Fibroblast of peridontal ligament (primary cell): ENCODE measurements at regions not wholly inside any gene's neighbourhood (a gene's known extent, or its start where the extent isn't known, plus 50 kb on each side); places are given as distances from the start of the nearest gene placed in this dataset.
"Not testable (repeated sequence)": the region's sequence is repeated elsewhere in the genome, so short reads cannot be mapped to it uniquely, and the experiment has no call there.

Experiments
- DNase-seq: peaks from one replicate; pipeline ENCODE4 v3.0.0-alpha.2; 2010; ENCODE audit errors: extremely low read depth

DNA sequence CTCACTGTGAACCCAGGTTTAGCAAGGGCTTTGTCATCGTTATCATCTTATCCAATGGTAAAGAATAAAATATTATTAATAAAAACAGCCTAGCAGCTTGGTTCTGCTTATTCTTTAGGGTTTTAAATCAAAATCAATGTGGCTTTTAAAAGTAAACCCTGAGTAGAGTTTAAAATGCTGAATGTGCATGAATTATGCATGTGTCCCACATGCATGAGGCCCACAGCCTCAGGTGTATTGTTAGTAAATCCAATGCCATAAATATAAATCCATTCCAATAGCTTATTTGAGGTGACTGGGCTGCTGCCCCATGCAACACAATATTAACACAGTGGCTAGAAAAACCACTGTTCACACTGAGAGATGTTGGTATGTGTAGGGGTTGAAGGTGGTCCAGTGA lies 254.1 kb downstream of the HNMT start:
- no peak for DNase-seq

DNA sequence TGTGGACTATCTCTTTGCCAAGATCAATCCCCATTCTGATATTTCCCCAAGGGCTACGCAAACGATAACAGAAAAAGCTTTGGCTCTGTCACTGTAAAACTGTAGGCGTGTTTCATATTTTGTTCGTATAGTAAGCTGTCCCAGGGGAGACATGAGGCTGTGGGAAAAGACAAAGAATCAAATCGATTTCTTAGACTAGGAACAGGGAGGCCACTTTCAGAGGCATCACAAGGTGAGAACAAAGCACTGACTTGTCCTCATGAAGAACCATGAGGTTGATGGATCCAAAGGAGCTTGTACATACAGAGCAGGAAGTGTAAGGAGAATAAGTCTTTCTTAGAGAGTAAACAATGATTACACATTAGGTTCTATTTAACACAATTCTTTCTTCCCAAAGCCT lies 255.7 kb downstream of the HNMT start:
- no peak for DNase-seq

DNA sequence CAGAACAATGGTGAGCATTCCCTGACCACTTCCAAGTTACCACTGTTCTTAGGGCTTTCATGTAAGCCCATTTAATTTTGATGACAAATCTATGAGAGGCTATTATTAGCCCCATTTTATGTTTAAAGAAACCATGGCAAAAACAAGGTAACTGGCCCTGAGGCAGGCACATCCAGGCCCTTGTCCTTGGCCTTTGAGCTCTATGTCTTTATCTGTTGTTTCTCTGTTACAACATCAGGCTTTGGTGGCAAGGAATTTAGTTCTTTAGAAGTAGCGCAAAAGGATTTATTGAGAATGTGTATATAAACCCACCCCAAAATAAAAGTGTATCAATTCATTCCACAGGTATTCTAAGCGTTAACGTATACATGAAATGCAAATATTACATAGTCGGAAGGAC lies 257.1 kb downstream of the HNMT start:
- no peak for DNase-seq

DNA sequence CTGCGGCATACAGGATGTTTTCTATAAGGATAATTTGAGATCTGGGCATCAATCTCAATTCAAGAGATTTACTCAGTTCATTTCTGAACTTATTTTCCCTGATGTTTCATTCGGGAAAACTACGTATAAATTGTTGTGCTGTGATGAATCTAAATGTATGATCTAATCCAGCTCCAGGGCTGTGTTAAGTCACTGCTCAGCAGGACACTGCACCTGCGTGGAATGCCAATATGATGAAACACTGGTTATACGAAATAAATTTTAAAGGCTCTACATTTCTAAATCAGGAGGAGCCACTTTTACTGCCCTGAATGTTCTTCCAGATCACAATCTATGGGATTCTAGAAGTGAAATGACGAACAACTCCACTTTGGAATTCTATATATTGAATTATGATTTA lies 259.0 kb downstream of the HNMT start:
- DNase-seq, result no peak

DNA sequence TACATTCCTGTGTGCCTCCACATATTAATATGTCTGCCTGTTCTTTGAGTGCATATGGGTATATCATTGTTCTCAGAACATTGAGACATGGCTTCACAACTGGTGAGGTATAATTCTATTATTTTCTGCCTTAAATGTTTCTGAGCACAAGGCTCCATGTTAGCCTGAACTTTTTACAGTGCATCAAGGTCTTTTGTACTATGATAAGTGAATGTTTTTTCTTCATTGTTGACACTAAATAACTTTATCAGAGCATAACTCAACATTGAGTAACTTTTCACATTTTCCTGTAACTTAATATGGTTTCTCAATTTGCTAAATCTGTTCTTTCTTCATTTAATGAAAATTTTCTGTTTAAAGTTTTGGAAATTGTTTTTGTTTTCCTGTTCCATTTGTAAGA lies 262.9 kb downstream of the HNMT start:
- DNase-seq, result no peak

DNA sequence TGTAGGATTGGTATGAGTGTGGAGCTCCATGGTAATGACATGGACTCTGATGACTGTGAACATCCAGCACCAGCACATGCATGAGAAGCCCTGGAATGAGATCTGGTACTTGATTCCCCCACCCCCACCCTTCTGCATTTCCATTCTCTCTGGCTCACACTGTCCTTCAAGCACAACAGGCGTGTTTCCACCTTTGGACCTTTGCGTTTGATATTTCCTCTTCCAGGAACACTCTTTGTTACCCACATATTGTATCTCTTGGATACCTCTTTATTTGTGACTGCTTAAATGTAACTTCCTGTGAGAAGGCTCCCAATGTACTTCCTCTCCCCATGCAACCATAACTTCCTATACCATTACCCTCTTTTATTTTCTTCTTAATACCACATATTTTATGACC lies 263.8 kb downstream of the HNMT start:
- no peak for DNase-seq

DNA sequence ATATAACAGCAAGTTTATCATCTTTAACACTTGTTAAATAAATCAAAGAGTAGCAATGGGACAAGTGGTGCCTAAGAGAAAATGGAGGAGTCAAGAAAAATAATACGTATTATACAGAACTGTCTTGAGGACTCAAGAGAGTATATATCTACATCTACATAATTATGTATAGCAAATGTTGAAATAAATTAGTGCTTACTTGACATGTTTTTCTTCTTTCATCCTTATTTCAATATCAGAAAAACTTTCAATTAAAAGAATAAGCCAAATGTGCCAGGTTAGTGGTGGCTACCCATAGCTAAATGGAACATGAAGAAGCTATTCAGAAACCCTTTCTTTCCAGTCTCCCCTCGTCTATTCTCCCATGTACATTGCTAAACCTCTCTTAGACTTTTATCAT lies 267.3 kb upstream of the SPOPL start:
- DNase-seq, result no peak

DNA sequence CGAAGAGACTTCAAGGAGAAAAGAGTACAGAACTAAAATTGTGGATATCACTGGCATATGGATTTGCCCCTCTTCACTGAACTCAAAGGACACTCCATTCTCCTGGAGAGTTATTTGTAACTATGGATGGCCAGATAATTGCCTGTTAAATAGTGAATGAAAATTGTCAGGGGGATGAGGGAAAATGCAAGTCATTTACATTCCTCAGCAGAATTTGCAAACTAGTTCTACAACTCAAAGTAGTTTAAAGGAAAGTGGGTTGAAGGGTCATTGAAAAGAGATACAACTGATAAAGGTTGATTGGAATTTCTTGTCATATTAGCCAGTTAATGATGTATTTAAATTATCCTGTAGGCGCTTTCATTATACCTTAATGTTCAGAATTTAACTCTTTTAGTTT lies 266.5 kb upstream of the SPOPL start:
- no peak for DNase-seq

DNA sequence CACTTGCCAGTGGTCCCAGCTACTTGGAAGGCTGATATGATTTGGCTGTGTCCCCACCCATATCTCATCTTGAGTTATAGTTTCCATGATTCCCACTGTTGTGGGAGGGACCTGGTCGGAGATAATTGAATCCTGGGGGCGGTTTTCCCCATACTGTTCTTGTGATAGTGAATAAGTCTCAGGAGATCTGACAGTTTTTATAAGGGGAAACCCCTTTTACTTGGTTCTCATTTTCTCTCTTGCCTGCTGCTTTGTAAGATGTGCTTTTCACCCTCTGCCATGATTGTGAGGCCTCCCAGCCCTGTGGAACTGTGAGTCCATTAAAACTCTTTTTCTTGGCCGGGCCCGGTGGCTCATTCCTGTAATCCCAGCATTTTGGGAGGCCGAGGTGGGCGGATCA lies 265.4 kb upstream of the SPOPL start:
- DNase-seq, result no peak

DNA sequence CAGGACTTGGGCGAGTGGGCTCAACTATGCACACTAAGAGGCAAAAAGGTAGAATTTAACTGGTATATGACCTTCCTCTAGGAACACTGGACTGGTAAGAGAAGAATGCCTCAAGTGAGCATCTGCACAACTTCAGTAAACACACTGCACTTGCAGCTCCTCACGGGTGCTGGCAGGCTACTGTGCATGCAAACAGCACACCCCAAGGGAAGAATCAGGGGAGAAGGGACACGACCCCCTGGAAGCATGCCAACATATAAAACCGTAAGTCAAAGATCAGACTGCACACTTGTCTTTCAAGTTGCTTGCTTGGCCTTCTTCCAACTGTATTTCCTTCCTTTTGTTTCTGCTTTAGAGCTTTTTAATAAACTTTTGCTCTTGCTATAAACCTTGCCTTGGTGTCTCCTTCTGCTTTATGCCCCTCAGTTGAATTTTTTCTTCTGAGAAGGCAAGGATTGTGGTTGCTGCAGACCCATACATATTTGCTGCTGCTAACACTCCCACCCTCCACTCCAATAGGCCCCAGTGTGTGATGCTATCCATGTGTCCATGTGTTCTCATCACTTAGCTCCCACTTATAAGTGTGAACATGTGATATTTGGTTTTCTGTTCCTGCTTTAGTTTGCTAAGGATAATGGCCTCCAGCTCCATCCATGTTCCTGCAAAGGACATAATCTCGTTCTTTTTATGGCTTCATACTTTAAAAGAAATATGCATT lies 263.7 kb upstream of the SPOPL start:
- no peak for DNase-seq

DNA sequence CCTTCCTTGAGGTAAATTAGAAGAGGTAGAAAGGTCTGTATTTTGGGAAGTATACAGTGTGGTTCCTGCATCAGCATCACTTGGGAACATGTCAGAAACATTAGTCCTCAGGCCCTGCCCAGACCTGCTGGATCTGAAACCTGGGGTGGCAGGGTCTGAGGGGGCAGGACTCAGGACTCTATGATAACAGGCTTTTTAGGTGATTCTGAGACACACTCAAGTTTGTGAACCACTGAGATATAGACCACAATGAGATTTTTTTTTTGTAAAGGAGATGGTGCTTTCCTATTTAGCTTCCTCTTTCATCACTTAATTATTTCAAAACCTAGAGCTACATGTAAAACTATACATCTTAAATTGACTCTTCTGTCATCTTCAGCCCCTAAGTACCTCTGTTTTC lies 262.7 kb upstream of the SPOPL start:
- no peak for DNase-seq

DNA sequence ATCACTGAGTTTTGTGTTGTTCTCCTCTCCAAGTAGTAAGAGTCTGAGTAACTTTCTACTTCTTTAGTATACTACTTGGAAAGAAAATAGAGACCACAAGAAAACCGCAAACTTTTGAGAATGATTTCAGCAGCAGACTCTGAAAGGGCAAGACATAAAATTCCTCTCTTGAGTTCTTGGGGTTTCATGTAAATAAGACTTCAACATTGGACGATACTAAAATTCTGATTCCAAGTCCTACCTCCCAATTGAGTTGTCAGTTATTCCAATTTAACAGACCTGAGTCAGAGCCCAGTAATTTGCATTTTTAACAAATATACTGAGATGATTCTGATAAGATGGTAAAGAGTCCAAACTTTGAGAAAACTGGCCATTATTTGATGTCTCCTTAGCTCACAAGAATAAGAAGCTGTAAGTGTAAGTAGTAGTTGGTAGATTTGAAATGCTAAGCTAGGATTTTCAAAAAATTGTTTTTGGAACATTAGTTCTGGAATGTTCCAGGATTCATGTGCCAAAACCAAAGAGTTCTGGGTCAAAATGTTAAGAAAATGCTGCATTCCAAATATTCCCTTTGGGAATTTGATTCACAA lies 261.6 kb upstream of the SPOPL start:
- DNase-seq, result peak; percentile 87

DNA sequence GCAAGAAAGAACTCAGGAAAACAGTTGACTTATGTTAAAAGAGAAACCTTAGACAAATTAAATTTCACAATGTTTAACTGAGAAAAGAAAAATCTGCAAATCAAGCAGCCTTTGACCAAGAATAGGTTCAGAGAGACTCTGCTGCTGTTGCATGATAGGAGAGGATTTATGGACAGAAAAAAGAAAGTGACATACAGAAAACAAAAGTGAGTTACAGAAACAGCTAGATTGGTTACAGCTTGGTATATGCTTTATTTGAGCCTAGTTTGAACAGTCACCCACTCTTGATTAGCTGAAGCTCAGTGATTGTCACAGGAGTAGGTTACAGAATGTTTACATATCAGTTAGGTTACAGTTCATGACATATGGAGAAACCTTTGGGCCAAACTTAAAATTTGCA lies 258.2 kb upstream of the SPOPL start:
- DNase-seq, result no peak

DNA sequence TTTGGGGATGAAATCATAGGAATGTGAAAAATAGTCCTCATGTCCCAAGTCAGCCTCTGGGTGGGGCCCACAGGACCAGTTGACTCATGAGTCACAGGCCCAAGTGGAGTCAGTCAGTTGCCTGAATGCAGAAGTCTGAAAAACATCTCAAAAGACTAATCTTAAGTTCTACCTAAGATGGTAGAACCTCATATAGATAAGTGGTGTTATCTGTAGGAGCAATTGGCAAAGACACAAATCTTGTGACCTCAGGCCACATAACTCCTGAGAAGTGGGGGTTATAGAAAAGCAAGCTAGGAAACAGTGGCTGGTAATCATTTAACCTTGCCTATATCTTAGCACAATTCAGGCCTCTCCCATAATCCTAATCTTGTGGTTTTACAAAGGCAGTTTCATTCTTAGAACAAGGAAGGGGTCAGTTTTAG lies 257.1 kb upstream of the SPOPL start:
- no peak for DNase-seq

DNA sequence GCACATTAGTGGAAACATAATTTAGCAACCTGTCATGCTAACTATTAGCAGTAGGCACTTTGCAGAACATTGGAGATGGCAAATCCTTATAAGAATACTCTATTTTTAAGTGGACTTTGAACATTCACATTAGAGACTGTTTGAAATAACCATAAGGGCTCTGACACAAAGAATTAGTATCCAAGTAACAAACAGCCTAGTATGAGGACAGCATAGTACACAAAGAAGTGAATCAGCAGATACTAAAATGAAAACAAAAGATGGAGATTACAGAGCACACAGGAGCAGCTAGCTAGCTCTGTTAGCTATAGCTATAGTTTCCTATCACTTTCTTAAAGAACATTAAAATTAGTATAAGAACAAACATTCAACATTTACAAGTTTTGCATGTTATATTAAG lies 256.3 kb upstream of the SPOPL start:
- DNase-seq, result no peak

DNA sequence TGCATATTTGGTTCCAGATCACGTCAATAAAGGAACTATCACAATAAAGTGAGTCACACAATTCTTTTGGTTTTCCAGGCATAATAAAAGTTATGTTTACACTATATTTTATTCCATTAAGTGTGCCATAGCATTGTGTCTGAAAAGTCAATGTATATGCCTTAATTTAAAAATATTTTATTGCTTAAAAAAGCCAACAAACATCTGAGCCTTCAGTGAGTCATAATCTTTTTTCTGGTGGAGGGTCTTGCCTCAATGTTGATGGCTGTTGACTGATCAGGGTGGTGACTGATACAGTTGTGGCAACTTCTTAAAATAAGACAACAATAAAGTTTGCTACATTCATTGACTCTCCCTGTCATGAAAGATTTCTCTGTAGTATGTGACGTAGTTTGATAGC lies 254.3 kb upstream of the SPOPL start:
- no peak for DNase-seq

DNA sequence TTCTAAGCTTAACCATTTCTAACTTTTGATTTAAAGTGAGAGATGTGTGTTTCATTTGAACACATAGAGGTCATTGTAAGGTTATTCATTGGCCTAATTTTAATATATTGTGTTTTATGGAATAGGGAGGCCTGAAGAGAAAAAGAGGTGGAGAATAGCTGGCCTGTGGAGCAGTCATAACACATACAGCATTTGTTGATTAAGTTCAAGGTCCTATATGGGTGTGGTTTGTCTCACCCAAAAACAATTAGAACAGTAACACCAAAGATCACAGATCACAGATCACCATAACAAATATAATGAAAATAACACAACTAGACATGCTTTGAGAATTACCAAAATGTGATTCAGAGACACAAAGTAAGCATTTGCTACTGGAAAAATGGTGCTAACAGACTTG lies 252.4 kb upstream of the SPOPL start:
- no peak for DNase-seq

DNA sequence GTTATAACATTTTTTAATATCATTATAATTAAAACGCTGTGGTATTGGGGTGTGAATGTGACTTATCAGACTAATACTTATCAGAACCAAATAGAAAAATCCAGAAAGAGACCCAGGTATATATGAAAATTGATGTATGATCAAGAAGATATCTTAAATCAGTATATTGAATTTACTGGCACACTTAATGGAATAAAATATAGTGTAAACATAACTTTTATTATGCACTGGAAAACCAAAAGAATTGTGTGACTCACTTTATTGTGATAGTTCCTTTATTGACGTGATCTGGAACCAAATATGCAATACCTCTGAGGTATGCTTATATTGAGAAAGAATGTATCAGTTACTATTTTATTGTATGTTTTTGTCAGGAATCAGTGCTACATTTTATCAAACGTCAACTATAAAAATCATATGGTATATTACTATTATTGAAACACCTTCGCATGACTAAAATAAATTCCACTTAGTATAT lies 250.7 kb upstream of the SPOPL start:
- DNase-seq, result not testable (repeated sequence)

DNA sequence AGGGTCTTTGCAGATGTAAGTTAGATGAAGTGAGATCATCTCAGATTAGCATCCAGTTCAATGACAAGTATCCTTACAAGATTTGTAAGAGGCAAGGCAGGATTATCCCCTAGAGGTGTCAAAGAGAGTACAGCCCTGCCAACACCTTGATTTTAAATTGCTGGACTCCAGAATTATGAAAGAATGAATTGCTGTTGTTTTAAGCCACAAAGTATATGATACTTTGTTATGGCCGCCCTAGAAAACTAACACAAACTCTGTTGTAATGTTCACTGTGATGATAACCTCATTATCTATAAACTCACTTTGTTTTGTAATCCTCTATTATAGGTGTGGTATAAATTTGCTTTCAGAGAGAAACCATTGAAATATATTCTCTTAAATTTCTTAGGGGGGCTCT lies 249.0 kb upstream of the SPOPL start:
- no peak for DNase-seq

DNA sequence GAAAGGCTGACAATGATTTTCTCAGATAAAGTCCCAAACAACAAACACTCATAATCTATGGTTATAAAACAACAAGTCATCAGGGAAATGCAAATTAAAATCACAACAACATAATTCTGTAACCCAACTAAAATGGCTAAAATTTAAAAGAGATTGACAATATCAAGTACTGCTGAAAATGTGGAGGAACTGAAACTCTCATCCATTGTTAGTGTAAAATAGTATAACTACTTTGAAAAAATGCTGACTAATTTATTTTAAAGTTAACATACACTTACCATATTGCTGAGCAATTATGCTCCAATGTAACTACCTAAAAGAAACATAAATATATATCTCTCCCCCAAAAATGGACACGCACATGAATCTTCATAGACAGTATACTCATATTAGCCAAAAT lies 245.9 kb upstream of the SPOPL start:
- no peak for DNase-seq

DNA sequence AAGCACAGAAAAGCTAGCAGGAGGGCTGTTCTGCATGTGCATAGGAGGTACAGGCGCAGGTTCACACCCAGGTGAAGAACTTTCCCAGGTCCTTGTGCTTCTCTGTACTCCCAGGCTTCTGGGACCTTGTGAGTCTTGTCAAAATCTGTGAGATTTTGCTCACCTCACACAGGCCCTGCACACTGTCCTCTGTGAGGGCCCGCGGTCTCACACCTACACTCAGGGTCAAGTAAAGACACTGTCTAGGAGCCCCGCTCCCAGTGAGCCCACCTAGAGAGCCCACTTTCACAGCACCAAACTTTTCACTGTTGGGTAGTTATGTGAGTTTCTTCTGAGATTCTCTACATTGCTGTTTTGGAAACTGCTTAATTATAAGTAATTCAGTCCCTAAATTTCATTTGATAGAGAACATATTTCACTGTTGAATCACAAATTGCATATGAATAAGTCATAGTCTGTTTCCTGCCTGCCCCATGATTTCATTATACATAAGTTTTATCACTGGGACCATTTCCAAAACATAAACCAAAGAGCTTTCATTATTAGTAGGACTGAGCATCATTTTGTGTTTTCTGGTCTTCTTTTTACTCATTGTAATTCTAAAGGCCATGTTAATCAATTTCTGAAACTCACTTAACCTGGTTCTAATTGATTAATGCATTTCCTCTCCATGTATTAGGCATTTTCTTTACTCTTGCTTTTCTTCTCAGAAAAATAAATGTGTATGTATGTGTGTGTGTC lies 234.2 kb upstream of the SPOPL start:
- DNase-seq, result peak; percentile 77

DNA sequence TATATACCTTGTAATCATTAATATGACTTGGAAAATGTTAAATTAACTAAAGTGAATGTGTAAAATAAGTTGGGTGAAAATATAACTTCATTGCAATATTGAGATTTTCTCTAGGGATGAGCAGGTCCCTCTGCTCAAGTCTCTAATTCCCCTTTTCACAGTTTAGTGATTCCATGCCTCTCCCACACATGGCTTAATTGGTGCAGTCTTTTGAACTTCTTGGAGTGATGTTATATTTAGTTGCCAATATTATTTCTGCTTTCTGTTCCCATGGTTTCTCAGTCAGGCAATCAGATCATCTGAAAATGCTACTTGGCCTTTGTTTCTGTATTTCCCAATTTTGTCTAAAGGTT lies 233.7 kb upstream of the SPOPL start:
- no peak for DNase-seq

DNA sequence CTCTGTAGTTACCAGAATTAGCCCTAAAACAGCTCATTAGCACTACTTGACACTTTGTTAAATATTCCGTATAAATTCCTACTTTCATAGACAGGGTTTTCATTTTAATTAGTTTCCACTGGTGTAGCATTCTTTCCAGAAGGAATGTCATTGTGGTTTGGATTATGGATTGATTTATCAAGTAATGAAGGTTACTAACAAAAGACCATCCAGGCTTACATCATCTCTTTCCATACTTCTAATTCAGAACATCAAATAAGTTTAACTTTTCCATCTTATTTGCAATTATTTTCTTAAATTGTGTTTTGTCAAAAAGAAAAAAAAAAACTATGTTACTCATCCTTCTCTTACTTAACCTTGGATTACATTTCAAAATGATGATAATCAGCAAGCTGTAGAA lies 231.8 kb upstream of the SPOPL start:
- no peak for DNase-seq
